B cell (primary cell): ENCODE measurements at regions not wholly inside any gene's neighbourhood (a gene's known extent, or its start where the extent isn't known, plus 50 kb on each side); places are given as distances from the start of the nearest gene placed in this dataset.

Source experiments
- ATAC-seq: fragments of 200-7000 bp; cut with Tn5 transposase; one replicate; pipeline ENCODE4 v1.10.0; 2021; ENCODE audit warnings: low read depth, mild to moderate bottlenecking, moderate number of reproducible peaks, moderate library complexity
- CTCF ChIA-PET: fragments of 350-600 bp; sonication (Branson Sonifier 250); formaldehyde crosslinking; loops from one replicate; lab custom pipeline; 2021; ENCODE audit warnings: antibody characterized with exemption, inconsistent platforms; lab: Charles Lee
- POLR2A ChIA-PET: fragments of 350-600 bp; sonication (Branson Sonifier 250); formaldehyde crosslinking; loops from one replicate; lab custom pipeline; 2021; ENCODE audit warnings: antibody characterized with exemption; lab: Charles Lee
- DNase-seq: peaks from one replicate; pipeline ENCODE4 v3.0.0; 2013
- H2AFZ ChIP-seq: 2 replicates; pipeline ENCODE4 v1.6.1; 2012; ENCODE audit warnings: mild to moderate bottlenecking, low read depth, low read length; ENCODE audit not compliant: insufficient read depth, poor library complexity, severe bottlenecking
- H3K27ac ChIP-seq, 2 donors: 1 replicate in 1 of 2; 2 replicates in 1 of 2; pipeline ENCODE4 v1.5.1; 2012 to 2013; ENCODE audit warnings: low read length in 2 of 2, mild to moderate bottlenecking in 2 of 2, moderate library complexity in 1 of 2
- H3K27me3 ChIP-seq, 4 experiments: fragments of 200-600 bp in 1 of 4; sonication (generic) in 1 of 4; replicated peaks in 1 of 4; 1 replicate in 2 of 4; 2 replicates in 2 of 4; pipeline versions ENCODE4 v1.6.1 to v1.7.0; 2013 to 2016; ENCODE audit warnings: low read length in 3 of 4, mild to moderate bottlenecking in 2 of 4, mixed read lengths in 1 of 4, moderate library complexity in 1 of 4; ENCODE audit not compliant: insufficient read depth in 4 of 4, control insufficient read depth in 3 of 4; ENCODE audit errors: control extremely low read depth in 1 of 4
- H3K36me3 ChIP-seq, 2 experiments: replicated peaks in 1 of 2; 1 replicate in 1 of 2; 2 replicates in 1 of 2; pipeline versions ENCODE4 v1.6.1 to v1.7.1; 2013; ENCODE audit warnings: low read length in 1 of 2; ENCODE audit not compliant: insufficient read depth in 2 of 2, control insufficient read depth in 1 of 2; ENCODE audit errors: control extremely low read depth in 1 of 2, extremely low read depth in 1 of 2
- H3K4me1 ChIP-seq, 2 donors: fragments of 200-600 bp in 1 of 2; sonication (generic) in 1 of 2; 1 replicate in 1 of 2; 2 replicates in 1 of 2; pipeline versions ENCODE4 v1.5.1 to v1.6.1; 2013 to 2017; ENCODE audit warnings: low read length in 2 of 2; ENCODE audit not compliant: control insufficient read depth in 2 of 2, insufficient read depth in 2 of 2
- H3K4me2 ChIP-seq: replicated peaks from 2 replicates; pipeline ENCODE3; 2012; ENCODE audit warnings: mild to moderate bottlenecking, low read depth, low read length; ENCODE audit not compliant: poor library complexity, severe bottlenecking
- H3K4me3 ChIP-seq, 5 experiments: fragments of 200-600 bp in 1 of 5; sonication (generic) in 1 of 5; 1 replicate in 3 of 5; 2 replicates in 2 of 5; pipeline versions ENCODE4 v1.5.1 to v1.7.0; 2011 to 2016; ENCODE audit warnings: low read length in 4 of 5, mild to moderate bottlenecking in 4 of 5, low read depth in 2 of 5, control low read depth in 1 of 5, moderate library complexity in 1 of 5; ENCODE audit not compliant: insufficient read depth in 1 of 5; ENCODE audit errors: control extremely low read depth in 1 of 5, extremely low read depth in 1 of 5
- H3K79me2 ChIP-seq: fragments of 200-600 bp; sonication (generic); one replicate; pipeline ENCODE4 v1.6.0; 2016; ENCODE audit warnings: low read length; ENCODE audit not compliant: control insufficient read depth, insufficient read depth
- H3K9ac ChIP-seq: fragments of 200-600 bp; sonication (generic); 2 replicates; pipeline ENCODE4 v1.6.1; 2017; ENCODE audit warnings: mild to moderate bottlenecking, low read length, moderate library complexity
- H3K9me3 ChIP-seq, 3 donors: one replicate each; pipeline versions ENCODE4 v1.6.1 to v1.7.1; 2013; ENCODE audit warnings: low read length in 2 of 3; ENCODE audit not compliant: control insufficient read depth in 2 of 3, insufficient read depth in 1 of 3; ENCODE audit errors: control extremely low read depth in 1 of 3
- H4K20me1 ChIP-seq: 2 replicates; pipeline ENCODE4 v1.6.0; 2012; ENCODE audit warnings: mild to moderate bottlenecking, low read length; ENCODE audit not compliant: insufficient read depth, control insufficient read depth, poor library complexity, severe bottlenecking
- H3K27ac Mint-ChIP-seq: one replicate; pipeline ENCODE4 v1.8.0; 2021; ENCODE audit warnings: mixed read lengths
- H3K27me3 Mint-ChIP-seq: one replicate; pipeline ENCODE4 v1.8.0; 2021; ENCODE audit warnings: mixed read lengths
- H3K4me1 Mint-ChIP-seq: one replicate; pipeline ENCODE4 v1.8.0; 2021; ENCODE audit warnings: mixed read lengths
- H3K4me3 Mint-ChIP-seq: one replicate; pipeline ENCODE4 v1.8.0; 2021; ENCODE audit warnings: mixed read lengths
- H3K9me3 Mint-ChIP-seq: one replicate; pipeline ENCODE4 v1.8.0; 2022; ENCODE audit warnings: mixed read lengths; ENCODE audit not compliant: insufficient read depth
- EZH2 ChIP-seq: IDR thresholded peaks from 2 replicates; pipeline ENCODE4 v1.6.1; 2012; ENCODE audit warnings: borderline replicate concordance, low read depth, mild to moderate bottlenecking, moderate library complexity, low read length; ENCODE audit not compliant: insufficient read depth, poor library complexity, severe bottlenecking
- WGBS: methylation state at CpG from one replicate; pipeline ENCODE4 v1.1.5; 2013; ENCODE audit warnings: missing lambda C conversion rate; ENCODE audit not compliant: insufficient coverage; 5-methylcytosine and 5-hydroxymethylcytosine counted together
- intact Hi-C: fragments of 100-400 bp; cut with micrococcal nuclease; formaldehyde crosslinking; loops from one replicate; pipeline ENCODE4 v1.10.0; 2022
- TF ChIP-seq, protein P1 (sequence below): fragments of 200-600 bp; IDR thresholded peaks from one replicate; pipeline ENCODE4 v1.8.0; 2022; ENCODE audit warnings: antibody characterized with exemption, mild to moderate bottlenecking

DNA sequence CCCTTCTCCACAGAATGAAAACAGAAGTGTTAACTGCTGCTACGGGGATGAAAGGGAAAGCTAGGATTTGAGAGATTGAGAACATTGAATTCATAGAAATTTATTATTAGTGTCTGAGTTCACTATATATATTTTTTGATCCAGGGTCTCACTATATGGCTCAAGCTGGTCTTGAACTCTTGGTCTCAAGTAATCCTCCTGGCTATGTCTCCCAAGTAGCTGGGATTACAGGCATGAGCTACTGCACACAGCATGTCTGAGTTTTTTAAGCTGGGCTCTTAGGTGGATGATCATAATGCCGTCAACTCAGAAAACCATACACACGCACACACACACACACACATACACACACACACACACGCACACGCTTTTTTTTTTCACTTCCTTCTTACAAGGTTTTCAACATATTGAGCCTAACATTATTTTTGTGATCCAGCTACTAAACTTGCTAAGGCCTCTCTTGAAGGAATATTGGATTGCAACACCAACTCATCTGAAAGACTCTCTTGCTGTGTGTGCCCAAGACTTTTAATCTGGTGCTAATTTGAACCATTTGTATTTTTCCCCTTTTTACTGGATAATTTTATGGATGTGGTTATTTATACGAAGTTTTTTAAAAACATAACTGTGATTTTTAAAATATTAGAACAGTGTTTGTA, 1045.4 kb downstream of the DTWD2 start:
- Histone ChIP-seq H3K79me2 (no peaks in the 10 kb centered on the region), H3K9ac (no peak overlapping the region), H3K4me2 (no peak overlapping the region), H3K27ac (no peak overlapping the region), H3K36me3 (no peaks in the 10 kb centered on the region), H3K27me3 (no peaks in the 10 kb centered on the region), H4K20me1 (no peaks in the 10 kb centered on the region), H3K4me1 (no peaks in the 10 kb centered on the region), H2AFZ (no peak overlapping the region), H3K4me3 (no peak overlapping the region), H3K9me3 (peaks cover 0 to 4% (median 0%) of the 10 kb centered on the region in 3 donors)
- ChIA-PET CTCF (no interaction called here), POLR2A (no interaction called here)
- no peaks in the 10 kb centered on the region for H3K4me1 Mint-ChIP-seq
- intact Hi-C loops, result no loop called here
- DNase-seq (no peak), ATAC-seq (no peak)
- H3K27ac Mint-ChIP-seq, result no peak overlapping the region
- no peak overlapping the region for H3K4me3 Mint-ChIP-seq
- TF ChIP-seq EZH2, result no peak
- TF ChIP-seq, protein P1, sequence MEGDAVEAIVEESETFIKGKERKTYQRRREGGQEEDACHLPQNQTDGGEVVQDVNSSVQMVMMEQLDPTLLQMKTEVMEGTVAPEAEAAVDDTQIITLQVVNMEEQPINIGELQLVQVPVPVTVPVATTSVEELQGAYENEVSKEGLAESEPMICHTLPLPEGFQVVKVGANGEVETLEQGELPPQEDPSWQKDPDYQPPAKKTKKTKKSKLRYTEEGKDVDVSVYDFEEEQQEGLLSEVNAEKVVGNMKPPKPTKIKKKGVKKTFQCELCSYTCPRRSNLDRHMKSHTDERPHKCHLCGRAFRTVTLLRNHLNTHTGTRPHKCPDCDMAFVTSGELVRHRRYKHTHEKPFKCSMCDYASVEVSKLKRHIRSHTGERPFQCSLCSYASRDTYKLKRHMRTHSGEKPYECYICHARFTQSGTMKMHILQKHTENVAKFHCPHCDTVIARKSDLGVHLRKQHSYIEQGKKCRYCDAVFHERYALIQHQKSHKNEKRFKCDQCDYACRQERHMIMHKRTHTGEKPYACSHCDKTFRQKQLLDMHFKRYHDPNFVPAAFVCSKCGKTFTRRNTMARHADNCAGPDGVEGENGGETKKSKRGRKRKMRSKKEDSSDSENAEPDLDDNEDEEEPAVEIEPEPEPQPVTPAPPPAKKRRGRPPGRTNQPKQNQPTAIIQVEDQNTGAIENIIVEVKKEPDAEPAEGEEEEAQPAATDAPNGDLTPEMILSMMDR, result no peak
- no peaks in the 10 kb centered on the region for H3K27me3 Mint-ChIP-seq
- 100% methylated on average over 4 of the region's 6 CpGs for WGBS
- peaks cover 7% of the 10 kb centered on the region for H3K9me3 Mint-ChIP-seq

DNA sequence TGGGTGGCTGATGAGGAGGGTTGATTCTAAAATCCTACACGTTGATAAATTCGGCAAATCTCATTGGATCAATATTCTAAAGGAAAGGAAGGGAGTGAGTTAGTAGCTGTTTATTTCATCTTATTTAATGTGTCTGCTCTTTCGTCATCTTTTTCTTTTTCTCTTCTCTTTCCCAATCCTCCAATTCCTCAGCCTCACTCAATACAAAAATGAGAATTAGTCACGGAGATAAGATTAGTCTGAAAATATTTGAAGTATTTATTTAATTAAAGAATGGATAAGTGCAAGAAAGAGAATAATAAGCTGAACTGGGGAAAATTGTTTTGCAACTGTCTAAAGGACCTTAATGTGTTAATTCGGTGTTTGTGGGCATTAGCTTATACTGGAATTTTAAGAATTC, 1095.1 kb downstream of the DTWD2 start:
- no peaks in the 10 kb centered on the region for H4K20me1 ChIP-seq
- ChIA-PET POLR2A (no interaction called here), CTCF (no interaction called here)
- intact Hi-C loops, result no loop called here
- H3K27me3 Mint-ChIP-seq, result no peaks in the 10 kb centered on the region
- H3K9ac ChIP-seq, result no peak overlapping the region
- ATAC-seq (no peak), DNase-seq (no peak)
- no peaks in the 10 kb centered on the region for H3K36me3 ChIP-seq
- no peaks in the 10 kb centered on the region for H3K27me3 ChIP-seq
- no peak overlapping the region for H3K4me3 ChIP-seq
- no peak overlapping the region for H3K4me2 ChIP-seq
- no peaks in the 10 kb centered on the region for H3K9me3 ChIP-seq
- H3K27ac ChIP-seq, result no peak overlapping the region
- no peaks in the 10 kb centered on the region for H3K9me3 Mint-ChIP-seq
- no peaks in the 10 kb centered on the region for H3K4me1 ChIP-seq
- no CpG with 5 or more reads among the region's 5 CpGs for WGBS
- H2AFZ ChIP-seq, result no peak overlapping the region
- no peak overlapping the region for H3K27ac Mint-ChIP-seq
- H3K4me3 Mint-ChIP-seq, result no peak overlapping the region
- peaks cover 4% of the 10 kb centered on the region for H3K4me1 Mint-ChIP-seq
- TF ChIP-seq, protein P1, result no peak
- TF ChIP-seq EZH2, result no peak
- H3K79me2 ChIP-seq, result no peaks in the 10 kb centered on the region
